Stimulated activated CD4-positive, alpha-beta T cell treated with anti-CD3 and anti-CD28 coated beads, TNF-alpha, amount 100 ng/mL, for 24 hours (primary cell): ENCODE measurements at regions not wholly inside any gene's neighbourhood (a gene's known extent, or its start where the extent isn't known, plus 50 kb on each side); places are given as distances from the start of the nearest gene placed in this dataset.

Experiments
- DNase-seq, 3 experiments: peaks; one replicate each; pipeline ENCODE4 v3.0.0-alpha.2; 2020; ENCODE audit warnings: low read depth in 3 of 3

- DNase-seq, result no peak
Measured at GRCh38 chr11:121938076-121938475, 177.9 kb downstream of the BLID start.

DNA sequence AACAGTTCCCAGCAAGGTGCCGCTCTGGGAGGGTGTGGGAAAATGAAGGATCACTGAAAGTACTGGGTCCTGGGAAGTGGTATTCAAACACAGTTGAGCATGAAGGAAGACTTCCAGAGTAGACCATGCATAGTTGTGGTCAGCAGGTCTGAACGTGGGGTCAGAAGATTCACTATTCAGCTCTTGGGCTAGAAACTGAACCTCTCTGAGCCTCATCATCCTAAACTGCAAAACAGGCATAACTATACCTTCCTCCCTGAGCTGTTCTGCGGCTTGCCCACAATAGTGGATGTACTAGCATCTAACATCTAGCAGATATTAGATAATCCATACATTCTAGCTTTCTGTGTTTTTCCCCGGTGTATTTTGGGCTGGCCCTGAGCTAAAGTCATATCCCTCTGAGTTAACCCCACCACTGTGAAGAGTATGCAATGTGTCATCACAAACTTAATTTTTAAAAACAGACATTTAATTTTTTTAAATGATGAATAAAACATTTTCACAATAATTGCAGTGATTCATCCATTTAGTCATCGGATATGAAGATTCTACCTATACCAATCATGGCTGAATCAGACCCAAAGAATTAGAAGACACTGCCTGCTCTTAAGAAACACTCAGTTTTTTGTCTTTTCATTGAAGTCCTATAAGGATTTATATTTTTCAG lies 179.1 kb downstream of the BLID start:
- DNase-seq, result no peak

- no peak for DNase-seq
Measured at GRCh38 chr11:121936370-121936769, 179.6 kb downstream of the BLID start.

GRCh38 chr11:121933694-121934093 lies 182.3 kb downstream of the BLID start:
- no peak for DNase-seq

GRCh38 chr11:121933294-121933693 lies 182.7 kb downstream of the BLID start:
- no peak for DNase-seq

DNA sequence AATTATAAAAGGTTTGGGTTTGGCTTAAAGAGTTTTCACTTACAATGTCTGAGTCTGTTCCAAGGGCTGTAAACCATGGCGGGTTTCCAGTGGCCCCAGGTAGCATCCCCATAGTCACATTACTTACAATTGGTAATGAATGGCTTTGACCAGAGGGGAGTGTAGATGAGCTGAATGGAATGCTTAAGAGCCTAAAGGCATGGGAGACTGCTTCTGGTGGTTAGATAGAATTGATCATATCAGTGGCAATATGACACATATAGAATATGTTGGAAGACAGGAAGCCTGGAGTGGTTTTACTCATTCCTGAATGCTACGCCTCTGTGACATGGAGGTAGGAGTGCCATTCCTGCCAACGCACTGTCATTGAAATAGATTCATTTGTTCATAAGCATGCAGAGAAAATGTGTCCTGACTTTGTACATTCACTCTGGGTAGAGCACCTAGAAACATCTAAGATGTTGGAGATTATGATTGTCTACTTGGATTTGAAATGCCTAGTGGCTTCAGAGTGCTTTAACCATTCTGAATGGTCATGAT lies 183.3 kb downstream of the BLID start:
- no peak for DNase-seq

DNA sequence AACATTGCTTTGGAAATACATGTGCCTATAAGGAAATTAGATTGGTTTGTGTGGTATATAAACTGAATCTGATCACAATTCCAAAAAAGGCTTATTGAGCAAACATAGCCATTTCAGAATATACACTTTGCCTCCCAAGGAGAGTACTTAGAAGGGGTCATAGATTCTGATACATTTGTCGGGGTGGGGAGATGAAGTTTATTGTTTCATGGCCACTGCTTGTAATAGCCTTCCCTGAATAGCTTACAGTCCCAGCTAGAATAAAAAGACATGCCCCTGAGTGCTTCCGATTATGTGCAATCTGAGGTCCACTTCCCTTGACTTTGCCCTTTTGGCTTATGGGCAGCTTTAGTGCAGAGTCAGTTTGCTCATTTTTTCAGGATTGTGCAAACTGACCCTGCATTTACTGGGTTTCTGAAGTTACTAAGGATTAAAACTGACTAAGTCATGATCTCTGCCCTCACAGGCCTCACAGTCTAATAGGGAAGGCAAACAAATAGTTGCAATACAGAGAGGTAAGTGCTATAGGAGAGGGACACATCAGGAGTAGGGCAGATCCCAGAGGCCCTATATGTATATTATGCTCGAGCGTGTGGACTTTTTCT lies 184.2 kb downstream of the BLID start:
- no peak for DNase-seq

GRCh38 chr11:121931121-121931520 lies 184.9 kb downstream of the BLID start:
- no peak for DNase-seq

- no peak for DNase-seq
Measured at GRCh38 chr11:121930004-121930965, 185.7 kb downstream of the BLID start.

DNA sequence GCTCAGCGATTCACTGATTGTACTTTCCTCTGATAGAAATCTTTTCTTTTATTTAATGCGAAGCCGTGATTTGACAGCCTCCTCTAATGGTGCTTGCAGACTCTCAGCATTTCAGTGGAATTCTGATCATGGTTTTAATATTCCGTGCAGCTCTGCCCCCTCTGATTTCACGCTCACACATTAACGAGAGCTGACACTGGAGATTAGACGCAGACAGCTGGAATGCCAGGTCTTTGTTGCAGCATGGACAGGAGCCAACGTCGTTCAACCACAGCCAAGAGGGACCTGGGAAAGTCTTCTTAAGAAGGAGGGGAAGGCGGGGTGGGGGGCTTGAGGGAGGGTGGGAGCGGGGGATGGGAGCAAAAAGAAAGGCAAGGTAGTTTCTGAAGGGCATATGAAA lies 186.4 kb downstream of the BLID start:
- no peak for DNase-seq

GRCh38 chr11:121928597-121929580 lies 187.1 kb downstream of the BLID start:
- DNase-seq, result no peak

- DNase-seq, result no peak
Measured at GRCh38 chr11:121927789-121928188, 188.2 kb downstream of the BLID start.

- DNase-seq, result no peak
Measured at GRCh38 chr11:121927097-121927785, 188.8 kb downstream of the BLID start.

- DNase-seq, result no peak
Measured at GRCh38 chr11:121924191-121924590, 191.8 kb downstream of the BLID start.

DNA sequence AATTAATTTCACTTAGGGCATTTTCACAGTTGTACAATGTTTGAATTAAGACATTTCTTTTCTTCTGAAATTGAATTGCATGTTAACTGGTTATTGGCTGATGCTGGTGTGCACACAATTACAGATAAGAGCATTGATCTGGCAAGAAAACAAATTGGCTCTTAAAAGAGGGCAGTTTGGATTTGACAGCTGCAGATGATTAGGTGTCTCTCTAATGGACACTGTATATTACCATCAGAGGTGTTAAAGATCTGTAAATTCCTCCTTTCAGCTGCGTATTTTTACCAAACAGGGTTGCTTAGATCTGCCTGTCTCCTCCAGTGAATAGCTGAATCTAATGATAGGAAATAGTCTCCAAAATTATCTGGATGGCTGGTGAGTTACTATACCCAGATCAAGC lies 198.5 kb downstream of the BLID start:
- DNase-seq, result no peak

- DNase-seq, result no peak
Measured at GRCh38 chr11:121914508-121915059, 201.4 kb downstream of the BLID start.

DNA sequence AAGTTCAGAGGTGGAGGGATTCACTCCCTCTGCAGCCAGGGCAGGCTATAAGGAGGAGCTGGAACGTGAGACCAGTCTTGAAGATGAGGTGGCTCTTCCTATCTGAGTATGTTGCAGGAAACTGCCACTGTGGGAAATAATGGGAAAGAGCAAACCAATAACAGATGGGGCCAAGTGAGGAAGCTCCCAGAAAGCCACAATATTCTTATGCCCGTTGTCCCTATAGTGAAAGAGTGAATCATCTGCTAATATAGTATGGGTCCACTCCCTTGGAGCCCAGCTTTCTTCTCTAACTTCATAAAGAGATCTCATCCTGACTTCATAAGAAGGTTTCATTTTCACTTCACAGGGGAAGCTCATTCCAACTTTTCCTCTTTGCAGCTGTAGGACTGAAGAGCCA lies 206.4 kb downstream of the BLID start:
- DNase-seq, result no peak

DNA sequence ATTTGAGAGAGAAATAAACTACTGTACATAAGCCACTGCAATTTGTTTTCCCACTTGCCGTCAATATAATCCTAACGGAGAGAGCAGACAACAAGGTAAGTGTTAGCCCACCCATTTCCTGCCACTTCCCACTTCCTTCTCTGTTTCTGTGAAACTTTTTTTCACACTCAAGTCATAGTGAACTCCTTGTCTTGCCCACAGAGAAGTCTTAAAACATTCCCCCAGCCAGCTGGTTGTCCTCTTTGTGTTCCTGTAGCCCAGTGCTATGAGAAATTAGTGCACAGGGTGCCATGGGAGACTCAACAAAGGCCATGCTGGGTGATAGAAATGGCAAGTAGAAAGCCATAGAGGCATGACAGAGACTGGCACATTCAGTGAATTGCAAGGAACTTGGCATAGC lies 208.6 kb downstream of the BLID start:
- no peak for DNase-seq

DNA sequence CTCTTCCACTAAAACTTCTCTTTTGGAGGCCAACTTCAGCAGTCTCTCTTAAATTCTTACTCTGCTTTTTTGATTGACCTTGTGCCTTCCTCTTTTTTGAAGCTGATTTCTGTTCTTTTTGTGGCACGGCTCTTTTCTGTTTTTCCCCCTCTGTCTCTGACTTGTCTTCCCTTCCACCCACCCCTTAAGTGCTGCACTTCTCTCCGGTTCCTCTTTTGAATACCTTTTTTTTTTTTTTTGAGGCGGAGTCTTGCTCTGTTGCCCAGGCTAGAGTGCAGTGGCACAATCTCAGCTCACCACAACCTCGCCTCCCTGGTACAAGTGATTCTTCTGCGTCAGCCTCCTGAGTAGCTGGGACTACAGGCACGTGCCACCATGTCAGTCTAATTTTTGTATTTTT lies 211.9 kb downstream of the BLID start:
- DNase-seq, result no peak

DNA sequence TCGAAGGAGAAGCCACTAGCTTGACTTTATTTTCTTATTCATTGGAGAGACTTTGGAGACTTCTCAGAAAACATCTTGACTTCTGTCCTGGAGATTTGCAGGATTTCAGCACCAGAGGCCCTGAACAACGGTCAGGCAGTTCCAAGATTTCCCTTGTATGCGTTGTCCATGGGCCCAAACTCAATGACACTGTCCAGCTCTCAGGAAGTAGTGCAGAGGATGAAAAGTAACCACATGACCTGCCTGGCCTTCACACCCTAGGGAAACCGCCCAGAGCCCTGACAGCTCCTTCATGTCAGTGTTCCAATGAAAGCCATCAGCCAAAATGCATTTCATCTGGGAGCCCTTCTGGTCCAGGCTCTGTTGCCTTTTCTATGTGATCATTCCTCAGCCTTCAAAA lies 214.1 kb downstream of the BLID start:
- no peak for DNase-seq
